Stomach (tissue), 8 donors: ENCODE measurements at regions not wholly inside any gene's neighbourhood (a gene's known extent, or its start where the extent isn't known, plus 50 kb on each side); places are given as distances from the start of the nearest gene placed in this dataset.

Source experiments
- DNase-seq, 2 donors: peaks; one replicate each; pipeline versions ENCODE4 v3.0.0 to v3.0.0-alpha.2; 2013 to 2019
- H3K27ac ChIP-seq, 5 donors: fragments of 200-600 bp in 4 of 5; sonication (generic) in 4 of 5; one replicate each; pipeline ENCODE4 v1.5.1; 2013 to 2019; ENCODE audit warnings: mild to moderate bottlenecking in 1 of 5, moderate library complexity in 1 of 5
- H3K27me3 ChIP-seq, 3 donors: fragments of 200-600 bp; sonication (generic); one replicate each; pipeline ENCODE4 v1.5.1; 2017 to 2019; ENCODE audit warnings: mixed run types in 1 of 3
- H3K36me3 ChIP-seq, 4 donors: fragments of 200-600 bp; sonication (generic); 1 replicate in 3 of 4; 2 replicates in 1 of 4; pipeline ENCODE4 v1.5.1; 2016 to 2019
- H3K4me1 ChIP-seq, 4 donors: fragments of 200-600 bp; sonication (generic); one replicate each; pipeline ENCODE4 v1.5.1; 2016 to 2019
- H3K4me3 ChIP-seq, 4 donors: fragments of 200-600 bp; sonication (generic) in 3 of 4; one replicate each; pipeline ENCODE4 v1.5.1; 2016 to 2019; ENCODE audit warnings: mild to moderate bottlenecking in 1 of 4
- H3K9me3 ChIP-seq, 4 donors: fragments of 200-600 bp; sonication (generic); one replicate each; pipeline ENCODE4 v1.5.1; 2016 to 2019
- EP300 ChIP-seq: sonication (generic); formaldehyde crosslinking; IDR thresholded peaks from one replicate; pipeline ENCODE4 v1.6.1; 2017; ENCODE audit warnings: antibody characterized with exemption
- POLR2A ChIP-seq, 4 donors: fragments of 450-650 bp; IDR thresholded peaks; one replicate each; pipeline ENCODE4 v1.6.1; 2016; ENCODE audit warnings: antibody characterized with exemption in 4 of 4, control low read depth in 2 of 4, mild to moderate bottlenecking in 1 of 4, moderate library complexity in 1 of 4
- POLR2AphosphoS5 ChIP-seq, 3 donors: sonication (generic); formaldehyde crosslinking; IDR thresholded peaks; one replicate each; pipeline ENCODE4 v1.6.1; 2016; ENCODE audit warnings: antibody characterized with exemption in 3 of 3
- WGBS, 5 donors: extraction: QIAGEN DNeasy Blood & Tissue Kit in 3 of 5; methylation state at CpG; one replicate each; pipeline versions ENCODE4 v1.1.5 to v1.1.7; 2013 to 2018; 5-methylcytosine and 5-hydroxymethylcytosine counted together
- intact Hi-C: fragments of 100-400 bp; cut with DNase I; formaldehyde crosslinking; loops from one replicate; pipeline ENCODE4 v1.15.1; 2023; ENCODE audit warnings: low total_unique reads
- TF ChIP-seq, protein P1 (sequence below), 7 experiments: fragments of 450-650 bp in 4 of 7; fragments of 200-600 bp in 3 of 7; sonication (generic) in 3 of 7; IDR thresholded peaks; one replicate each; pipeline ENCODE4 v1.5.1; 2016 to 2019; ENCODE audit warnings: antibody characterized with exemption in 7 of 7, control low read depth in 2 of 7, mild to moderate bottlenecking in 1 of 7
- donor health status: healthy with polysubstance abuse.
- donor health status: Bipolar disorder and iron deficiency.
- donor health status: healthy.

DNA sequence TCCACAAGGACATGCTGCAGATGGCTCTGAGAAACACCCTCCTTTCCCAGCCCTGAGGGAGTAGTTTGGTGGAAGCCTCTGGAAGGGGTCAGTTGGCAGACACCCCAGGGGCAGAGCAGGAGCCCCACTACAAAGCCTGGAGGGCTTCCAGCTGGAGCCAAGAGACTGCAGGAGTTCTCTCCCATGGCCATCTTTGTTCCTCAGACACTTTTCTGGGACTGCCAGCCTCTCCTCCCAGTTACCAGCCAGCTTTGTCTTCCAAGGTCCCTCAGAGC, 91.0 kb upstream of the PJA1 start:
- Histone ChIP-seq H3K36me3 (no peaks in the 10 kb centered on the region), H3K4me3 (no peak overlapping the region), H3K4me1 (no peaks in the 10 kb centered on the region), H3K9me3 (no peaks in the 10 kb centered on the region), H3K27me3 (peaks cover 0 to 13% (median 0%) of the 10 kb centered on the region in 3 donors), H3K27ac (no peak overlapping the region)
- intact Hi-C loops, result no loop called here
- TF ChIP-seq EP300, result no peak
- TF ChIP-seq, protein P1, sequence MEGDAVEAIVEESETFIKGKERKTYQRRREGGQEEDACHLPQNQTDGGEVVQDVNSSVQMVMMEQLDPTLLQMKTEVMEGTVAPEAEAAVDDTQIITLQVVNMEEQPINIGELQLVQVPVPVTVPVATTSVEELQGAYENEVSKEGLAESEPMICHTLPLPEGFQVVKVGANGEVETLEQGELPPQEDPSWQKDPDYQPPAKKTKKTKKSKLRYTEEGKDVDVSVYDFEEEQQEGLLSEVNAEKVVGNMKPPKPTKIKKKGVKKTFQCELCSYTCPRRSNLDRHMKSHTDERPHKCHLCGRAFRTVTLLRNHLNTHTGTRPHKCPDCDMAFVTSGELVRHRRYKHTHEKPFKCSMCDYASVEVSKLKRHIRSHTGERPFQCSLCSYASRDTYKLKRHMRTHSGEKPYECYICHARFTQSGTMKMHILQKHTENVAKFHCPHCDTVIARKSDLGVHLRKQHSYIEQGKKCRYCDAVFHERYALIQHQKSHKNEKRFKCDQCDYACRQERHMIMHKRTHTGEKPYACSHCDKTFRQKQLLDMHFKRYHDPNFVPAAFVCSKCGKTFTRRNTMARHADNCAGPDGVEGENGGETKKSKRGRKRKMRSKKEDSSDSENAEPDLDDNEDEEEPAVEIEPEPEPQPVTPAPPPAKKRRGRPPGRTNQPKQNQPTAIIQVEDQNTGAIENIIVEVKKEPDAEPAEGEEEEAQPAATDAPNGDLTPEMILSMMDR (IDR thresholded peaks at IDR 0.05), result no peak
- TF ChIP-seq POLR2AphosphoS5 (IDR thresholded peaks at IDR 0.05), result no peak
- no peak for TF ChIP-seq POLR2A (IDR thresholded peaks at IDR 0.05)
- DNase-seq, result no peak

DNA sequence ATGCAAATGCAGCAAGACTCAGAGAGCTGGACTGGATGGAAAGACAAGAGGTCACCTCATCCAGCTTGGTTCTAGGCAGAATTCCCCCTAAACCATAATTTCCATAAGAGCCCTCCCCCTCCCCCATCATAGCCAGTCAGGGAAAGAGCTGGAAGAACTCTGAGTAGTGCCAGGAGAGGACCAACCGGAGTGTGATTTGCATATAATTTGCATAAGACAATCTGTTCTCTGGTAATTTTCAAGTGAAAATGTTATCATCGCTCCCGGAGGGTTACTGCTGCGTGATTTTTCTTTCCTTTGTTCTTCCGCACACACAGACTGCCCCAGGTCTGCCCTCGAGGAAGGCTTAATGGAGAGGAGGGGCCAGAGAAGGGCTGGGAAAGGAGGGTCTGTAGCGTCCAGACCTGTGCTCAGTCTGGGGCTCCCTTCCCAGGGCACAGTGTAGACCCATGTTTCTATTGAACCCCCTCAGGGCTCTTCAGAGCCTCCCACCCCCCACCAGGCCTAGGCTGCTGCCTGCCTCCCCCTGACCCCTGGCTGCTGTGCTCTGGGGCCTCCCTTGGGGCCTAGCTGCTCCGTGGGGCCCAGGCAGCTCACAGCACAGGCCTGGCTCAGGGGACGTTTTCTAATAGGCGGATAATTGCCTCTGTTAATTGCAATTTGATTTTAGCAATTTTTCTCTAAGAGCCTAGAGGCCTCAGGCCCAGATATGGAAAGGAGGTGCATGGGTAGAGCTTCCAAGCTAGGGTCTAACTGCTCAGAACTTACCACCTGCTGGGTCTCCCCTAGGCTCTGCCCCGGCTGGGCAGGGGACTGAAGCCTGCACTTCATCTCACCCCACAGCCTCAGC, 90.4 kb upstream of the PJA1 start:
- intact Hi-C loops, result no loop called here
- 65 to 74% (median 67%) methylated on average over 9 to 11 of the region's 11 CpGs for WGBS, 5 donors
- DNase-seq, result no peak

DNA sequence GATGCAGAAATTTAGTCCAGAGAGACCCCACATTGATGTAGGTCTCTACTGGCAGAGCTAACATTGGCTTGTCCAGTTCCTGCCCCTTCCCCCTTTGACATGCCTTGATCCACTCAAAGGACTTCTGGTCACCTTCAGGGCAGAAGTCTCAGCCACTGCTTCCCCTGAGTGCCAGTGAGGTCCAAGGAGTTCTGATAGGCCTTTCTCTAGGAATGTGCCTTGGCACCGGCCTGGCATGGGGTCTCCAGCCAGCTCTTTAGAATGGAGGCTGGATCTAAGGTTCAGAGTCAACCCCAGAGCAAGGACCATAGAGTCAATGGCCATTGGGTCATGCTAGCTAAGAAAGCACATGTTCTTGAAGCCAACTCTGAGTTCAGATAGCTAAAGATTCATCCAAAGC, 88.6 kb upstream of the PJA1 start:
- TF ChIP-seq POLR2A (IDR thresholded peaks at IDR 0.05) (no peak), EP300 (no peak), POLR2AphosphoS5 (IDR thresholded peaks at IDR 0.05) (no peak)
- TF ChIP-seq, protein P1 (IDR thresholded peaks at IDR 0.05), result no peak
- DNase-seq, result no peak
- Histone ChIP-seq H3K27ac (no peak overlapping the region), H3K4me1 (no peaks in the 10 kb centered on the region), H3K9me3 (peaks cover 0 to 9% (median 3%) of the 10 kb centered on the region in 4 donors), H3K27me3 (peaks cover 0 to 8% (median 0%) of the 10 kb centered on the region in 3 donors), H3K4me3 (no peak overlapping the region), H3K36me3 (no peaks in the 10 kb centered on the region)
- intact Hi-C loops, result no loop called here
- WGBS, 5 donors, result 82 to 100% (median 89%) methylated on average over 1 of the region's 1 CpG; no CpG with 5 or more reads in 1 of the 5 donors

More for the DNA sequence above, 90.4 kb upstream of the PJA1 start:
- H3K36me3 ChIP-seq, result no peaks in the 10 kb centered on the region
- no peaks in the 10 kb centered on the region for H3K4me1 ChIP-seq
- no peaks in the 10 kb centered on the region for H3K9me3 ChIP-seq
- H3K27me3 ChIP-seq, result peaks cover 0 to 9% (median 0%) of the 10 kb centered on the region in 3 donors
- H3K27ac ChIP-seq, result no peak overlapping the region
- TF ChIP-seq, protein P1 (IDR thresholded peaks at IDR 0.05), result no peak
- TF ChIP-seq EP300, result no peak
- no peak for TF ChIP-seq POLR2A (IDR thresholded peaks at IDR 0.05)
- no peak for TF ChIP-seq POLR2AphosphoS5 (IDR thresholded peaks at IDR 0.05)
- no peak overlapping the region for H3K4me3 ChIP-seq

GRCh38 chrX:69243276-69243675, 78.0 kb upstream of the PJA1 start:
- no peak for DNase-seq
- peaks cover 0 to 11% (median 0%) of the 10 kb centered on the region in 3 donors for H3K27me3 ChIP-seq
- no peak overlapping the region for H3K27ac ChIP-seq
- no peak overlapping the region for H3K4me3 ChIP-seq
- intact Hi-C loops, result no loop called here
- no peaks in the 10 kb centered on the region for H3K36me3 ChIP-seq
- H3K4me1 ChIP-seq, result no peaks in the 10 kb centered on the region
- H3K9me3 ChIP-seq, result peaks cover 0 to 14% (median 0%) of the 10 kb centered on the region in 4 donors
- 64 to 80% (median 72%) methylated on average over 4 of the region's 4 CpGs for WGBS, 5 donors
- TF ChIP-seq EP300, result no peak

- Histone ChIP-seq H3K36me3 (no peaks in the 10 kb centered on the region), H3K4me3 (no peak overlapping the region), H3K9me3 (peaks cover 0 to 6% (median 2%) of the 10 kb centered on the region in 4 donors), H3K27ac (no peak overlapping the region), H3K4me1 (no peaks in the 10 kb centered on the region), H3K27me3 (peaks cover 0 to 5% (median 0%) of the 10 kb centered on the region in 3 donors)
- WGBS, 5 donors, result 34 to 80% (median 40%) methylated on average over 2 of the region's 2 CpGs
- no peak for DNase-seq
- TF ChIP-seq, protein P1 (IDR thresholded peaks at IDR 0.05), result no peak
- TF ChIP-seq POLR2AphosphoS5 (IDR thresholded peaks at IDR 0.05), result no peak
- no peak for TF ChIP-seq EP300
- no peak for TF ChIP-seq POLR2A (IDR thresholded peaks at IDR 0.05)
- intact Hi-C loops, result no loop called here
Observed at GRCh38 chrX:69238887-69239231, 73.6 kb upstream of the PJA1 start.
